ENCODE measurements at regions not wholly inside any gene's neighbourhood (a gene's known extent, or its start where the extent isn't known, plus 50 kb on each side); places are given as distances from the start of the nearest gene placed in this dataset.

GRCh38 chr3:34020170-34020569 lies 221.7 kb downstream of the PDCD6IP start:
- intact Hi-C loops (cut with DNase I; ENCODE audit: low total_unique reads): no loop called here
- TF ChIP-seq CTCF (IDR thresholded peaks at IDR 0.05 in 8 of 11, conservative IDR thresholded peaks at IDR 0.05 in 3 of 11) (no peak), POLR2AphosphoS5 (IDR thresholded peaks at IDR 0.05) (no peak), POLR2A (IDR thresholded peaks at IDR 0.05) (no peak)
- no peak for DNase-seq

GRCh38 chr3:34020726-34021680 lies 222.6 kb downstream of the PDCD6IP start:
- no peak for TF ChIP-seq POLR2AphosphoS5 (IDR thresholded peaks at IDR 0.05)
- intact Hi-C loops (cut with DNase I; ENCODE audit: low total_unique reads): no loop called here
- no peaks in the 10 kb centered on the region for H3K27me3 ChIP-seq (replicated peaks in 1 of 7)
- peaks cover 0 to 32% (median 10%) of the 10 kb centered on the region in 6 donors for H3K4me1 ChIP-seq
- no peak for DNase-seq
- no peak overlapping the region for H3K27ac ChIP-seq
- H3K9me3 ChIP-seq: no peaks in the 10 kb centered on the region
- 41 to 62% (median 44%) methylated on average over 6 to 8 of the region's 8 CpGs for whole genome bisulfite sequencing, 5 donors
- H3K4me3 ChIP-seq: no peak overlapping the region
- H3K36me3 ChIP-seq: no peaks in the 10 kb centered on the region

More at GRCh38 chr3:34020170-34020569, 221.7 kb downstream of the PDCD6IP start:
- Histone ChIP-seq H3K4me1 (peaks cover 0 to 33% (median 10%) of the 10 kb centered on the region in 6 donors), H3K36me3 (no peaks in the 10 kb centered on the region), H3K9me3 (no peaks in the 10 kb centered on the region), H3K4me3 (no peak overlapping the region), H3K27ac (no peak overlapping the region), H3K27me3 (replicated peaks in 1 of 7) (no peaks in the 10 kb centered on the region)

- no peak for DNase-seq
- Histone ChIP-seq H3K4me3 (no peak overlapping the region), H3K27me3 (replicated peaks in 1 of 7) (no peaks in the 10 kb centered on the region), H3K36me3 (no peaks in the 10 kb centered on the region), H3K9me3 (no peaks in the 10 kb centered on the region), H3K27ac (no peak overlapping the region), H3K4me1 (peaks cover 0 to 20% (median under 1%) of the 10 kb centered on the region in 6 donors)
- no peak for TF ChIP-seq POLR2AphosphoS5 (IDR thresholded peaks at IDR 0.05)
- no peak for TF ChIP-seq POLR2A (IDR thresholded peaks at IDR 0.05)
- TF ChIP-seq CTCF (IDR thresholded peaks at IDR 0.05 in 8 of 11, conservative IDR thresholded peaks at IDR 0.05 in 3 of 11): no peak
- intact Hi-C loops (cut with DNase I; ENCODE audit: low total_unique reads): no loop called here
- WGBS, 5 donors: 45 to 68% (median 57%) methylated on average over 2 of the region's 2 CpGs
Observed at GRCh38 chr3:34022147-34022546, 223.7 kb downstream of the PDCD6IP start.

- no peak for TF ChIP-seq POLR2A (IDR thresholded peaks at IDR 0.05)
- TF ChIP-seq CTCF (IDR thresholded peaks at IDR 0.05 in 8 of 11, conservative IDR thresholded peaks at IDR 0.05 in 3 of 11): no peak
- TF ChIP-seq POLR2AphosphoS5 (IDR thresholded peaks at IDR 0.05): no peak
- Histone ChIP-seq H3K4me1 (peaks cover 0 to 14% (median 0%) of the 10 kb centered on the region in 6 donors), H3K4me3 (no peak overlapping the region), H3K9me3 (no peaks in the 10 kb centered on the region), H3K27ac (no peak overlapping the region), H3K36me3 (no peaks in the 10 kb centered on the region), H3K27me3 (replicated peaks in 1 of 7) (no peaks in the 10 kb centered on the region)
- 61 to 93% (median 74%) methylated on average over 3 of the region's 3 CpGs for WGBS, 5 donors
- intact Hi-C loops (cut with DNase I; ENCODE audit: low total_unique reads): no loop called here
- no peak for DNase-seq
Observed at GRCh38 chr3:34024447-34025240, 226.2 kb downstream of the PDCD6IP start.

Data from spleen (tissue), 11 donors.